ENCODE measurements at regions not wholly inside any gene's neighbourhood (a gene's known extent, or its start where the extent isn't known, plus 50 kb on each side); places are given as distances from the start of the nearest gene placed in this dataset.

GRCh38 chr12:94080341-94081009 lies 67.9 kb upstream of the PLXNC1 start:
- Histone ChIP-seq H3K4ac (ENCODE audit: low read depth, low read length) (no peak overlapping the region), H3K4me3 (ENCODE audit: low read depth, low read length) (no peak overlapping the region), H2AFZ (ENCODE audit: insufficient read depth, low read length, poor library complexity) (no peak overlapping the region), H3K36me3 (ENCODE audit: control insufficient read depth in 1 of 2, insufficient read depth in 2 of 2, low read length in 2 of 2) (no peaks in the 10 kb centered on the region), H4K91ac (ENCODE audit: low read depth, low read length) (no peak overlapping the region), H4K12ac (ENCODE audit: low read depth, low read length) (no peak overlapping the region), H3K4me1 (ENCODE audit: control insufficient read depth in 1 of 2, insufficient read depth in 2 of 2, low read length in 2 of 2) (no peaks in the 10 kb centered on the region), H3K79me1 (ENCODE audit: low read length) (no peaks in the 10 kb centered on the region), H3K18ac (ENCODE audit: low read length) (no peak overlapping the region), H2BK120ac (ENCODE audit: insufficient read depth, low read length, poor library complexity) (no peak overlapping the region), H3K14ac (ENCODE audit: low read length) (no peak overlapping the region), H3K27me3 (ENCODE audit: insufficient read depth, low read length) (no peaks in the 10 kb centered on the region), H3K27ac (ENCODE audit: low read depth, low read length) (no peak overlapping the region), H3K9ac (ENCODE audit: low read length) (no peak overlapping the region), H4K8ac (ENCODE audit: low read depth, low read length) (no peak overlapping the region), H3K4me2 (ENCODE audit: low read length) (no peak overlapping the region), H3K9me3 (ENCODE audit: insufficient read depth, low read depth, low read length) (no peaks in the 10 kb centered on the region), H3K23ac (ENCODE audit: low read length) (no peak overlapping the region), H2BK5ac (ENCODE audit: low read depth, low read length, poor library complexity) (no peak overlapping the region), H2BK12ac (ENCODE audit: low read length) (no peak overlapping the region), H3K79me2 (ENCODE audit: control insufficient read depth, insufficient read depth, low read length, poor library complexity) (no peaks in the 10 kb centered on the region), H2AK5ac (ENCODE audit: low read length) (no peak overlapping the region)
- DNase-seq, result no peak
- WGBS (ENCODE audit: extremely low coverage, insufficient coverage, insufficient read length), result no CpG with 5 or more reads among the region's 3 CpGs

GRCh38 chr12:94082690-94083089 lies 65.7 kb upstream of the PLXNC1 start:
- Histone ChIP-seq H4K91ac (ENCODE audit: low read depth, low read length) (no peak overlapping the region), H3K27ac (ENCODE audit: low read depth, low read length) (no peak overlapping the region), H3K4me1 (ENCODE audit: control insufficient read depth in 1 of 2, insufficient read depth in 2 of 2, low read length in 2 of 2) (no peaks in the 10 kb centered on the region), H3K4me3 (ENCODE audit: low read depth, low read length) (no peak overlapping the region), H3K4me2 (ENCODE audit: low read length) (no peak overlapping the region), H3K18ac (ENCODE audit: low read length) (no peak overlapping the region), H2BK5ac (ENCODE audit: low read depth, low read length, poor library complexity) (no peak overlapping the region), H2BK12ac (ENCODE audit: low read length) (no peak overlapping the region), H4K8ac (ENCODE audit: low read depth, low read length) (no peak overlapping the region), H3K9me3 (ENCODE audit: insufficient read depth, low read depth, low read length) (no peaks in the 10 kb centered on the region), H4K12ac (ENCODE audit: low read depth, low read length) (no peak overlapping the region), H2AFZ (ENCODE audit: insufficient read depth, low read length, poor library complexity) (no peak overlapping the region), H3K9ac (ENCODE audit: low read length) (no peak overlapping the region), H3K79me1 (ENCODE audit: low read length) (no peaks in the 10 kb centered on the region), H3K36me3 (ENCODE audit: control insufficient read depth in 1 of 2, insufficient read depth in 2 of 2, low read length in 2 of 2) (no peaks in the 10 kb centered on the region), H3K4ac (ENCODE audit: low read depth, low read length) (no peak overlapping the region), H3K14ac (ENCODE audit: low read length) (no peak overlapping the region), H3K79me2 (ENCODE audit: control insufficient read depth, insufficient read depth, low read length, poor library complexity) (no peaks in the 10 kb centered on the region), H2BK120ac (ENCODE audit: insufficient read depth, low read length, poor library complexity) (no peak overlapping the region), H3K23ac (ENCODE audit: low read length) (no peak overlapping the region), H3K27me3 (ENCODE audit: insufficient read depth, low read length) (no peaks in the 10 kb centered on the region), H2AK5ac (ENCODE audit: low read length) (no peak overlapping the region)
- no peak for DNase-seq
- no CpG with 5 or more reads among the region's 5 CpGs for WGBS (ENCODE audit: extremely low coverage, insufficient coverage, insufficient read length)

GRCh38 chr12:94089891-94090290 lies 58.5 kb upstream of the PLXNC1 start:
- H3K9ac ChIP-seq (ENCODE audit: low read length), result no peak overlapping the region
- no peak overlapping the region for H2AK5ac ChIP-seq (ENCODE audit: low read length)
- H4K91ac ChIP-seq (ENCODE audit: low read depth, low read length), result no peak overlapping the region
- no peak overlapping the region for H3K4me3 ChIP-seq (ENCODE audit: low read depth, low read length)
- no peak overlapping the region for H2AFZ ChIP-seq (ENCODE audit: insufficient read depth, low read length, poor library complexity)
- no peak overlapping the region for H3K4ac ChIP-seq (ENCODE audit: low read depth, low read length)
- no CpG with 5 or more reads among the region's 3 CpGs for WGBS (ENCODE audit: extremely low coverage, insufficient coverage, insufficient read length)
- H3K27ac ChIP-seq (ENCODE audit: low read depth, low read length), result no peak overlapping the region
- H3K79me2 ChIP-seq (ENCODE audit: control insufficient read depth, insufficient read depth, low read length, poor library complexity), result no peaks in the 10 kb centered on the region
- DNase-seq, result no peak
- H4K12ac ChIP-seq (ENCODE audit: low read depth, low read length), result no peak overlapping the region
- no peak overlapping the region for H2BK120ac ChIP-seq (ENCODE audit: insufficient read depth, low read length, poor library complexity)
- no peak overlapping the region for H4K8ac ChIP-seq (ENCODE audit: low read depth, low read length)
- no peaks in the 10 kb centered on the region for H3K27me3 ChIP-seq (ENCODE audit: insufficient read depth, low read length)
- H3K9me3 ChIP-seq (ENCODE audit: insufficient read depth, low read depth, low read length), result no peaks in the 10 kb centered on the region
- peaks cover 2% of the 10 kb centered on the region for H3K79me1 ChIP-seq (ENCODE audit: low read length)
- no peak overlapping the region for H2BK5ac ChIP-seq (ENCODE audit: low read depth, low read length, poor library complexity)
- no peak overlapping the region for H2BK12ac ChIP-seq (ENCODE audit: low read length)
- H3K4me2 ChIP-seq (ENCODE audit: low read length), result no peak overlapping the region
- no peak overlapping the region for H3K18ac ChIP-seq (ENCODE audit: low read length)
- no peaks in the 10 kb centered on the region for H3K36me3 ChIP-seq (ENCODE audit: control insufficient read depth in 1 of 2, insufficient read depth in 2 of 2, low read length in 2 of 2)
- no peak overlapping the region for H3K23ac ChIP-seq (ENCODE audit: low read length)
- no peak overlapping the region for H3K14ac ChIP-seq (ENCODE audit: low read length)
- H3K4me1 ChIP-seq (ENCODE audit: control insufficient read depth in 1 of 2, insufficient read depth in 2 of 2, low read length in 2 of 2), result peaks cover 0 to 2% of the 10 kb centered on the region in 2 experiments

- Histone ChIP-seq H3K9ac (ENCODE audit: low read length) (no peak overlapping the region), H4K91ac (ENCODE audit: low read depth, low read length) (no peak overlapping the region), H3K14ac (ENCODE audit: low read length) (no peak overlapping the region), H4K12ac (ENCODE audit: low read depth, low read length) (no peak overlapping the region), H3K4me3 (ENCODE audit: low read depth, low read length) (no peak overlapping the region), H2AK5ac (ENCODE audit: low read length) (no peak overlapping the region), H3K9me3 (ENCODE audit: insufficient read depth, low read depth, low read length) (no peaks in the 10 kb centered on the region), H3K4me1 (ENCODE audit: control insufficient read depth in 1 of 2, insufficient read depth in 2 of 2, low read length in 2 of 2) (peaks cover 0 to 2% of the 10 kb centered on the region in 2 experiments), H2BK120ac (ENCODE audit: insufficient read depth, low read length, poor library complexity) (no peak overlapping the region), H4K8ac (ENCODE audit: low read depth, low read length) (no peak overlapping the region), H2BK5ac (ENCODE audit: low read depth, low read length, poor library complexity) (no peak overlapping the region), H3K36me3 (ENCODE audit: control insufficient read depth in 1 of 2, insufficient read depth in 2 of 2, low read length in 2 of 2) (no peaks in the 10 kb centered on the region), H2AFZ (ENCODE audit: insufficient read depth, low read length, poor library complexity) (no peak overlapping the region), H3K4me2 (ENCODE audit: low read length) (no peak overlapping the region), H3K27ac (ENCODE audit: low read depth, low read length) (no peak overlapping the region), H3K4ac (ENCODE audit: low read depth, low read length) (no peak overlapping the region), H3K27me3 (ENCODE audit: insufficient read depth, low read length) (no peaks in the 10 kb centered on the region), H3K23ac (ENCODE audit: low read length) (no peak overlapping the region), H2BK12ac (ENCODE audit: low read length) (no peak overlapping the region), H3K79me2 (ENCODE audit: control insufficient read depth, insufficient read depth, low read length, poor library complexity) (no peaks in the 10 kb centered on the region), H3K18ac (ENCODE audit: low read length) (no peak overlapping the region), H3K79me1 (ENCODE audit: low read length) (peaks cover 2% of the 10 kb centered on the region)
- DNase-seq, result no peak
- no CpG with 5 or more reads among the region's 2 CpGs for WGBS (ENCODE audit: extremely low coverage, insufficient coverage, insufficient read length)
These were observed 56.8 kb upstream of the PLXNC1 start for GRCh38 chr12:94091624-94092023.
